GM23338 (cell line): ENCODE measurements at regions not wholly inside any gene's neighbourhood (a gene's known extent, or its start where the extent isn't known, plus 50 kb on each side); places are given as distances from the start of the nearest gene placed in this dataset.

Source experiments
- CREB1 ChIP-seq: fragments of 250-450 bp; sonication (Bioruptor Pico); IDR thresholded peaks from 2 replicates; pipeline ENCODE4 v1.5.0; 2020; ENCODE audit warnings: low read depth, mild to moderate bottlenecking, moderate library complexity
- CTCF ChIP-seq, 2 experiments: fragments of 200-600 bp in 1 of 2; sonication (generic) in 1 of 2; conservative IDR thresholded peaks; 2 replicates each; pipeline versions ENCODE4 v1.5.1 to v1.6.1; 2016 to 2017; ENCODE audit warnings: antibody characterized with exemption in 2 of 2, low read depth in 2 of 2, mild to moderate bottlenecking in 2 of 2, moderate library complexity in 1 of 2
- EZH2 ChIP-seq: fragments of 200-600 bp; sonication (generic); IDR thresholded peaks from one replicate; pipeline ENCODE4 v1.8.0; 2017; ENCODE audit warnings: antibody characterized with exemption, mild to moderate bottlenecking, low read depth; ENCODE audit not compliant: unreplicated experiment
- EZH2phosphoT487 ChIP-seq: fragments of 200-600 bp; sonication (generic); IDR thresholded peaks from one replicate; pipeline ENCODE4 v1.8.1; 2018; ENCODE audit warnings: antibody characterized with exemption; ENCODE audit not compliant: unreplicated experiment
- JUNB ChIP-seq: IDR thresholded peaks from one replicate; pipeline ENCODE4 v1.6.1; 2016; ENCODE audit warnings: antibody characterized with exemption; ENCODE audit not compliant: unreplicated experiment
- NANOG ChIP-seq: IDR thresholded peaks from 2 replicates; pipeline ENCODE4 v1.6.1; 2016; ENCODE audit warnings: antibody characterized with exemption, borderline replicate concordance
- POLR2AphosphoS5 ChIP-seq: IDR thresholded peaks from 2 replicates; pipeline ENCODE4 v1.6.1; 2016; ENCODE audit warnings: antibody characterized with exemption, low read depth
- STAT1 ChIP-seq: IDR thresholded peaks from one replicate; pipeline ENCODE4 v1.6.1; 2016; ENCODE audit warnings: antibody characterized with exemption; ENCODE audit not compliant: unreplicated experiment
- ZNF114 ChIP-seq: fragments of 250-450 bp; sonication (Bioruptor Pico); IDR thresholded peaks from 2 replicates; pipeline ENCODE4 v1.5.0; 2020; ENCODE audit warnings: mild to moderate bottlenecking, moderate library complexity
- ZNF331 ChIP-seq: fragments of 250-450 bp; sonication (Bioruptor Pico); IDR thresholded peaks from 2 replicates; pipeline ENCODE4 v1.5.0; 2020; ENCODE audit warnings: low read depth, mild to moderate bottlenecking, moderate library complexity
- ZNF462 ChIP-seq: fragments of 250-450 bp; sonication (Bioruptor Pico); IDR thresholded peaks from 2 replicates; pipeline ENCODE4 v1.5.0; 2020; ENCODE audit warnings: mild to moderate bottlenecking, moderate library complexity
- TF ChIP-seq, protein P1 (sequence below): IDR thresholded peaks from one replicate; pipeline ENCODE4 v1.6.1; 2018; ENCODE audit warnings: antibody characterized with exemption; ENCODE audit not compliant: unreplicated experiment
- TF ChIP-seq, protein P2 (sequence below): IDR thresholded peaks from 2 replicates; pipeline ENCODE4 v1.6.1; 2016; ENCODE audit warnings: antibody characterized with exemption

- no peak for TF ChIP-seq CREB1 (CRISPR knock-in tag)
- no peak for TF ChIP-seq CTCF (conservative IDR thresholded peaks at IDR 0.05; ENCODE audit: low read depth in 2 of 2)
- no peak for TF ChIP-seq POLR2AphosphoS5
- TF ChIP-seq STAT1: no peak
- TF ChIP-seq, protein P1, sequence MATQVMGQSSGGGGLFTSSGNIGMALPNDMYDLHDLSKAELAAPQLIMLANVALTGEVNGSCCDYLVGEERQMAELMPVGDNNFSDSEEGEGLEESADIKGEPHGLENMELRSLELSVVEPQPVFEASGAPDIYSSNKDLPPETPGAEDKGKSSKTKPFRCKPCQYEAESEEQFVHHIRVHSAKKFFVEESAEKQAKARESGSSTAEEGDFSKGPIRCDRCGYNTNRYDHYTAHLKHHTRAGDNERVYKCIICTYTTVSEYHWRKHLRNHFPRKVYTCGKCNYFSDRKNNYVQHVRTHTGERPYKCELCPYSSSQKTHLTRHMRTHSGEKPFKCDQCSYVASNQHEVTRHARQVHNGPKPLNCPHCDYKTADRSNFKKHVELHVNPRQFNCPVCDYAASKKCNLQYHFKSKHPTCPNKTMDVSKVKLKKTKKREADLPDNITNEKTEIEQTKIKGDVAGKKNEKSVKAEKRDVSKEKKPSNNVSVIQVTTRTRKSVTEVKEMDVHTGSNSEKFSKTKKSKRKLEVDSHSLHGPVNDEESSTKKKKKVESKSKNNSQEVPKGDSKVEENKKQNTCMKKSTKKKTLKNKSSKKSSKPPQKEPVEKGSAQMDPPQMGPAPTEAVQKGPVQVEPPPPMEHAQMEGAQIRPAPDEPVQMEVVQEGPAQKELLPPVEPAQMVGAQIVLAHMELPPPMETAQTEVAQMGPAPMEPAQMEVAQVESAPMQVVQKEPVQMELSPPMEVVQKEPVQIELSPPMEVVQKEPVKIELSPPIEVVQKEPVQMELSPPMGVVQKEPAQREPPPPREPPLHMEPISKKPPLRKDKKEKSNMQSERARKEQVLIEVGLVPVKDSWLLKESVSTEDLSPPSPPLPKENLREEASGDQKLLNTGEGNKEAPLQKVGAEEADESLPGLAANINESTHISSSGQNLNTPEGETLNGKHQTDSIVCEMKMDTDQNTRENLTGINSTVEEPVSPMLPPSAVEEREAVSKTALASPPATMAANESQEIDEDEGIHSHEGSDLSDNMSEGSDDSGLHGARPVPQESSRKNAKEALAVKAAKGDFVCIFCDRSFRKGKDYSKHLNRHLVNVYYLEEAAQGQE: no peak
- TF ChIP-seq EZH2: no peak
- TF ChIP-seq EZH2phosphoT487: no peak
- TF ChIP-seq NANOG: peak; percentile 74
- no peak for TF ChIP-seq JUNB
- no peak for TF ChIP-seq ZNF462 (CRISPR knock-in tag)
- TF ChIP-seq, protein P2, sequence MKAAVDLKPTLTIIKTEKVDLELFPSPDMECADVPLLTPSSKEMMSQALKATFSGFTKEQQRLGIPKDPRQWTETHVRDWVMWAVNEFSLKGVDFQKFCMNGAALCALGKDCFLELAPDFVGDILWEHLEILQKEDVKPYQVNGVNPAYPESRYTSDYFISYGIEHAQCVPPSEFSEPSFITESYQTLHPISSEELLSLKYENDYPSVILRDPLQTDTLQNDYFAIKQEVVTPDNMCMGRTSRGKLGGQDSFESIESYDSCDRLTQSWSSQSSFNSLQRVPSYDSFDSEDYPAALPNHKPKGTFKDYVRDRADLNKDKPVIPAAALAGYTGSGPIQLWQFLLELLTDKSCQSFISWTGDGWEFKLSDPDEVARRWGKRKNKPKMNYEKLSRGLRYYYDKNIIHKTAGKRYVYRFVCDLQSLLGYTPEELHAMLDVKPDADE: no peak
- TF ChIP-seq ZNF114 (CRISPR knock-in tag): no peak
- no peak for TF ChIP-seq ZNF331
Observed at GRCh38 chr6:97771372-97771771, 488.4 kb upstream of the MMS22L start.
